D721Med (cell line): ENCODE measurements at regions not wholly inside any gene's neighbourhood (a gene's known extent, or its start where the extent isn't known, plus 50 kb on each side); places are given as distances from the start of the nearest gene placed in this dataset.
"Not testable (repeated sequence)": the region's sequence is repeated elsewhere in the genome, so short reads cannot be mapped to it uniquely, and the experiment has no call there.

Experiments used
- DNase-seq: peaks from one replicate; pipeline ENCODE4 v3.0.0; 2011; ENCODE audit warnings: low spot score; ENCODE audit not compliant: insufficient read length
- FAIRE-seq: peaks from 2 replicates; lab custom pipeline; 2011; peaks lifted over from hg19 to GRCh38; lab: Jason Lieb, UNC
- CTCF ChIP-seq: IDR thresholded peaks from 2 replicates; pipeline ENCODE4 v1.5.1; 2012; ENCODE audit warnings: mild to moderate bottlenecking, control low read depth; ENCODE audit not compliant: insufficient read depth; ENCODE audit errors: missing control alignments

GRCh38 chr17:77528516-77529327 is 388.0 kb downstream of the SEC14L1 start:
- no peak for FAIRE-seq

DNA sequence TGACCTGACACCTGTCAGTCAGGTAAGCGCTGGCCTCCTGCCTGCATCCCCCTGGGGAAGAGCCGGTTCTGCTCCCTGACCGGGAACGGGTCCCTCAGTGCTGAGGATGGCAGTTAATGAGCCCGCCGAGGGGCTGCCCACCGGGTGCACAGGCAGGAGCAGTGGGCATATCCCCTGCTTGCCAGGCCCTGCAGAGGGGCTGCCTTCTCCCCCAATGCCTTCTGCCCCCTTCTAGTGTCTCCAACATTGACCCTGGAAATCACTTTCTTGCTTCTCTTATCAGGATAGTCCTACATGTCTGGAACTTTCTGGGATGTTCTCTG is 388.5 kb downstream of the SEC14L1 start:
- TF ChIP-seq CTCF: no peak
- DNase-seq: no peak
- FAIRE-seq: no peak

More at GRCh38 chr17:77528516-77529327, 388.0 kb downstream of the SEC14L1 start:
- peak; percentile 60 for DNase-seq
- peak; percentile 44 for TF ChIP-seq CTCF

- FAIRE-seq: no peak
These were observed 389.8 kb downstream of the SEC14L1 start for GRCh38 chr17:77530591-77530990.

DNA sequence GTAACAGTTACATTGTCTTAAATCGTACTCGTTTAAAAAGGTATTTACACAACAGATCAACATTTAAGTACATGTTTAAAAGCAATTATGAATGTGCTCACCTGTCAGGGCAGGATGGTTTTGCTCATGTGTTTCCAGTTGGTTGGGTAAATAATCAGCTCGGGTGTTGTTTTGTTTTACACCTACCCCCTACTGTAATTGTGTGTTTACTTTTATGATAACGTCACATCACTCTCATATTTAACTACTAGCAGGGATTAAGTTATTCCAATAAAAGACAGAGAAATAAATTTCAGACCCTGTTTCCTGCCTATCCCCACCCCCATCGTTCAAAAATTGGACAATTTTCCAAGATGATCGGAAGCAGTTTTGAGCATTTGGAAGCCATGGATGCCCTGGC is 390.2 kb downstream of the SEC14L1 start:
- DNase-seq (no peak), FAIRE-seq (no peak)
- TF ChIP-seq CTCF: no peak

More at GRCh38 chr17:77530591-77530990, 389.8 kb downstream of the SEC14L1 start:
- DNase-seq: no peak
- TF ChIP-seq CTCF: no peak

GRCh38 chr17:77531641-77532040 is 390.9 kb downstream of the SEC14L1 start:
- DNase-seq (no peak), FAIRE-seq (no peak)
- TF ChIP-seq CTCF: no peak

- not testable (repeated sequence) for DNase-seq, FAIRE-seq
These were observed 392.9 kb downstream of the SEC14L1 start for GRCh38 chr17:77533697-77534096.

- no peak for TF ChIP-seq CTCF
- DNase-seq (no peak), FAIRE-seq (no peak)
These were observed 393.4 kb downstream of the SEC14L1 start for GRCh38 chr17:77534137-77534536.
